Activated naive CD8-positive, alpha-beta T cell treated with anti-CD3 and anti-CD28 coated beads, Interleukin-2, amount 50 U/mL, for 24 hours (primary cell): ENCODE measurements at regions not wholly inside any gene's neighbourhood (a gene's known extent, or its start where the extent isn't known, plus 50 kb on each side); places are given as distances from the start of the nearest gene placed in this dataset.
A peak's percentile ranks its signal among the peaks of the same experiment; 100 is the strongest.

Experiments used
- ATAC-seq: fragments of 150-1000 bp; cut with Tn5 transposase; one replicate; pipeline ENCODE4 v1.10.0; 2021
- DNase-seq: peaks from one replicate; pipeline ENCODE4 v3.0.0; 2021
- H3K27ac Mint-ChIP-seq: one replicate; pipeline ENCODE4 v1.8.0; 2021; ENCODE audit warnings: mild to moderate bottlenecking, mixed read lengths
- H3K27me3 Mint-ChIP-seq: one replicate; pipeline ENCODE4 v1.8.0; 2021; ENCODE audit warnings: mixed read lengths
- H3K36me3 Mint-ChIP-seq: one replicate; pipeline ENCODE4 v1.8.0; 2021; ENCODE audit warnings: low read depth, mixed read lengths
- H3K4me1 Mint-ChIP-seq: one replicate; pipeline ENCODE4 v1.8.0; 2021; ENCODE audit warnings: mixed read lengths
- H3K4me3 Mint-ChIP-seq: one replicate; pipeline ENCODE4 v1.8.0; 2021; ENCODE audit warnings: mild to moderate bottlenecking, moderate library complexity, mixed read lengths
- H3K9me3 Mint-ChIP-seq: one replicate; pipeline ENCODE4 v1.8.0; 2021; ENCODE audit warnings: mixed read lengths

DNA sequence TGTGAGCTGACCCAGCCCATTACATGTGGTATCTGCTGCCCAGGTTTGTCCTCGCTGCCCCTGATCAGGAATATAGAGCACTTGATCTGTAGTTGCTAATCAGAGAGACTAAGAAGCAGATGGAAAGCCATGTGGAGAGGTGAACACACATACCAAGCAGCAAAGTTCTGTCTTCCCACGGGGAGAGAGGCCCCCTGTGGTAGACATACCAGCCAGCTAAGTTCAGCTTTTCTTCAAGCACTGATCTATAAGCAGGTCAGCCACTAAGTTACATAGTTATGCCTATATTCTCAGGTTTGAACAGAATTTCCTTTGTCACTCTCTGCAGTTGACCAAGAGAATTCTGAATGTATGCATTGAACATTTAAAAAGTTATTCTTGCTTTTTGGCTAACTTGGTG is 76.4 kb downstream of the DDX3Y start:
- Mint-ChIP-seq H3K9me3 (no peaks in the 10 kb centered on the region), H3K27me3 (no peaks in the 10 kb centered on the region), H3K4me3 (no peak overlapping the region), H3K4me1 (no peaks in the 10 kb centered on the region), H3K36me3 (no peaks in the 10 kb centered on the region), H3K27ac (no peak overlapping the region)
- no peak for DNase-seq
- ATAC-seq = no peak

DNA sequence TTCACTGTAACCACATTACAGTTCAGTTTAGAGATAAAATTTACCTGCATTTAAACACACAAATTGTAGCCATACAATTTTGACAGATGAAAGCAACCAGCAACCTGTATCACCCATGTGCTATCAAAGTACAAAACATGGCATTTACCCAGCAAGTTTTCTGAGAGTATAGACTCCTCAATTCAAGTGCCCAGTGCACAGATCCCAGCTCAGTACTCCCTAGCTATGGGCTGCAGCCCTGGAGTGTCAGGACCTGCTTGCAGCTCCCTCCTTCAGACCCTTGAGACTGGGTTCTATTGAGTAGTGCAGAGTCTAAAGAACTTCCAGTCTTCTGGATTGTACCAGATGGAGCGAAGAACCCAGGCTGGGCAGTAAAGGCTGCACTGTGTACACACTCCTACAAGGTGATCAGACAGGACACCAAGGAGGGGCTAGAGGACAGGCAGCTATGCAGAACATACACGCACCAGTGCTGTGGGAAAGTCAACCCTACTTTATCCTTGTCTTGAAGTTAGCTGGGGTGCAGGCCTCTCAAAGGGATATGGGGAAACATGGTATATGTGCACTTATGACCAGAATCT is 77.7 kb downstream of the DDX3Y start:
- peak; percentile 33 for ATAC-seq
- H3K27ac Mint-ChIP-seq = no peak overlapping the region
- DNase-seq = no peak
- no peaks in the 10 kb centered on the region for H3K4me1 Mint-ChIP-seq
- H3K4me3 Mint-ChIP-seq = no peak overlapping the region
- no peaks in the 10 kb centered on the region for H3K9me3 Mint-ChIP-seq
- no peaks in the 10 kb centered on the region for H3K36me3 Mint-ChIP-seq
- H3K27me3 Mint-ChIP-seq = no peaks in the 10 kb centered on the region

DNA sequence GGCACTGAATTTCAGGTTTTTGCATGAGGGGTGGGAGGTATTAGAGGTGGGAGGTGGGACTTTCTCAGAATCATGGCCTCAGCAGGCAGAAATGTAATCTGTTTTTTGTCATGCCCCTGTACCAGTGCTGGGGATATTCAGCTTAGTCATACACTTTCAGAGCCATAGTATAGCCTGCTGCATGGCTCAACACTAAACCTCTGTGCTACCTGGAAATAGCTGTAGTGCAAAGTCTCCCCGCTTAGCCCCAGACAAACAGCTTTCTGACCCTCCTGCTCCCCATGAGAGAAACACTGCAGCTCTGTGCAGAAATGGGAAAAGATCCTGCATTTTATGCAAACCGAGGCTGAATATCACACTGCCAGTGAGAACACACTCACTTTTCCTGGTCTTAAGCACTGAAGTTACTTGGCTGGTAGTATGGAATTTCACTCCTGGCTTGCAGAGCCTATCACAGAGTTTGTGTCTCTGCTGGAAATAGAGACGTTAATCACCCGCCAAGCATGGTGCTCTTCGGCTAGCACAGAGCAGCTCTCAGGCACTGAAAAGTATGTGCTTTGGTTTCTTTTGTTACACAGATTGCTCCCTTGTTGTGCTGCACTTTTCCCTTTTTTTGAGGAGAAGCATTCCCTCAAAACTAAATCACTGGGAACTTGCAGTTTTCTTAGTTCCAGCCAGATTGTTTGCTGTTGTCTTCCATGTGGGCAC is 80.1 kb downstream of the DDX3Y start:
- no peak for ATAC-seq
- H3K27me3 Mint-ChIP-seq = no peaks in the 10 kb centered on the region
- H3K4me1 Mint-ChIP-seq = no peaks in the 10 kb centered on the region
- no peak overlapping the region for H3K27ac Mint-ChIP-seq
- DNase-seq = no peak
- peaks cover 5% of the 10 kb centered on the region for H3K9me3 Mint-ChIP-seq
- H3K36me3 Mint-ChIP-seq = no peaks in the 10 kb centered on the region
- H3K4me3 Mint-ChIP-seq = no peak overlapping the region

- Mint-ChIP-seq H3K4me3 (no peak overlapping the region), H3K4me1 (peaks cover 12% of the 10 kb centered on the region), H3K27ac (no peak overlapping the region), H3K9me3 (no peaks in the 10 kb centered on the region), H3K27me3 (peaks cover 3% of the 10 kb centered on the region), H3K36me3 (no peaks in the 10 kb centered on the region)
- ATAC-seq (no peak), DNase-seq (no peak)
Measured at GRCh38 chrY:13017493-13017892, 112.8 kb downstream of the DDX3Y start.

DNA sequence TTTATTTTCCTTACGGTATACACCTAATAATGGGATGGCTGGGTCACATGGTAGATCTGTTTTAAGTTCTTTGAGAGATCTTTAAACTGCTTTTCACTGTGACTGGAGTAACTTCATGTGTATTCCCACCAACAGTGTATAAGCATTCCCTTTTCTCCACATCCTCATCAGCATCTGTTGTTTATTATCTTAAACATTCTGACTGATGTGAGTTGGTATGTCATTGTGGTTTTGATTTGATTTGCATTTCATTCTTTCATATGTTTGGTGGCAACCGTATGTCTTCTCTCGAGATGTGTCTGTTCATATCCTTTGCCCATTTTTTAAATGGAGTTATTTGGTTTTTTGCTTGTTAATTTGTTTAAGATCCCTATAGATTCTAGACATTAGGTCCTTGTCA is 114.8 kb downstream of the DDX3Y start:
- DNase-seq (no peak), ATAC-seq (no peak)
- H3K4me3 Mint-ChIP-seq = no peak overlapping the region
- peaks cover 12% of the 10 kb centered on the region for H3K4me1 Mint-ChIP-seq
- H3K36me3 Mint-ChIP-seq = no peaks in the 10 kb centered on the region
- peaks cover 3% of the 10 kb centered on the region for H3K27me3 Mint-ChIP-seq
- no peaks in the 10 kb centered on the region for H3K9me3 Mint-ChIP-seq
- H3K27ac Mint-ChIP-seq = no peak overlapping the region

- H3K27me3 Mint-ChIP-seq = peaks cover 3% of the 10 kb centered on the region
- ATAC-seq = no peak
- H3K27ac Mint-ChIP-seq = no peak overlapping the region
- H3K36me3 Mint-ChIP-seq = no peaks in the 10 kb centered on the region
- no peak overlapping the region for H3K4me3 Mint-ChIP-seq
- H3K4me1 Mint-ChIP-seq = peaks cover 12% of the 10 kb centered on the region
- DNase-seq = no peak
- no peaks in the 10 kb centered on the region for H3K9me3 Mint-ChIP-seq
Measured at GRCh38 chrY:13020839-13021238, 116.2 kb downstream of the DDX3Y start.

- Mint-ChIP-seq H3K4me3 (no peak overlapping the region), H3K36me3 (no peaks in the 10 kb centered on the region), H3K27me3 (no peaks in the 10 kb centered on the region), H3K27ac (no peak overlapping the region), H3K4me1 (peaks cover 5% of the 10 kb centered on the region), H3K9me3 (no peaks in the 10 kb centered on the region)
- DNase-seq = no peak
- ATAC-seq = no peak
Measured at GRCh38 chrY:13023607-13024006, 118.9 kb downstream of the DDX3Y start.

- peaks cover 3% of the 10 kb centered on the region for H3K9me3 Mint-ChIP-seq
- DNase-seq = no peak
Measured at GRCh38 chrY:13024447-13024846, 119.8 kb downstream of the DDX3Y start.

GRCh38 chrY:13026906-13027305 is 122.2 kb downstream of the DDX3Y start:
- Mint-ChIP-seq H3K9me3 (peaks cover 5% of the 10 kb centered on the region), H3K4me3 (no peak overlapping the region), H3K27me3 (no peaks in the 10 kb centered on the region), H3K4me1 (no peaks in the 10 kb centered on the region), H3K36me3 (no peaks in the 10 kb centered on the region), H3K27ac (no peak overlapping the region)
- ATAC-seq (no peak), DNase-seq (no peak)

More at GRCh38 chrY:13024447-13024846, 119.8 kb downstream of the DDX3Y start:
- no peaks in the 10 kb centered on the region for H3K36me3 Mint-ChIP-seq
- no peak overlapping the region for H3K27ac Mint-ChIP-seq
- ATAC-seq = no peak
- no peaks in the 10 kb centered on the region for H3K27me3 Mint-ChIP-seq
- no peak overlapping the region for H3K4me3 Mint-ChIP-seq
- peaks cover 5% of the 10 kb centered on the region for H3K4me1 Mint-ChIP-seq

GRCh38 chrY:13040232-13040631 is 135.6 kb downstream of the DDX3Y start:
- no peak overlapping the region for H3K27ac Mint-ChIP-seq
- peaks cover 5% of the 10 kb centered on the region for H3K9me3 Mint-ChIP-seq
- H3K27me3 Mint-ChIP-seq = no peaks in the 10 kb centered on the region
- H3K4me3 Mint-ChIP-seq = no peak overlapping the region
- DNase-seq (no peak), ATAC-seq (no peak)
- H3K4me1 Mint-ChIP-seq = no peaks in the 10 kb centered on the region
- no peaks in the 10 kb centered on the region for H3K36me3 Mint-ChIP-seq

DNA sequence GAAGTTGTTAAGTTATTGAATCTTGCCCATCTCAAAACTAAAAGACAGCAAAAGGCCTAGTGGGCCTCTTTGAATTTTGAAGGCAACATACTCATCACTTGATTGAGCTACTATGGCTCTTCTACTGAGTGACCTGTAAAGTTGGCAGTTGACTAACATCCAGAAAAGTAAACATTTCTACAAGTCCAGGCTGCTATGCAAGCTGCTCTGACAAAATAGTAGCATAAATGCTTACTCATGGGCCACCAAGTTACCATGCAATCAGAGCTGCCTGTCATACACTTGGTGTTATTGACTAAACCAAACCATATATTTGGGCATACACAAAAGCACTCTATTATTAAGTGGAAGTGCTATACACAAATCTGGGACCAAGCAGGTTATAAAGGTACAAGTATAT is 148.8 kb downstream of the DDX3Y start:
- Mint-ChIP-seq H3K36me3 (no peaks in the 10 kb centered on the region), H3K4me3 (no peak overlapping the region), H3K9me3 (no peaks in the 10 kb centered on the region), H3K4me1 (no peaks in the 10 kb centered on the region), H3K27me3 (no peaks in the 10 kb centered on the region), H3K27ac (no peak overlapping the region)
- DNase-seq (no peak), ATAC-seq (no peak)

DNA sequence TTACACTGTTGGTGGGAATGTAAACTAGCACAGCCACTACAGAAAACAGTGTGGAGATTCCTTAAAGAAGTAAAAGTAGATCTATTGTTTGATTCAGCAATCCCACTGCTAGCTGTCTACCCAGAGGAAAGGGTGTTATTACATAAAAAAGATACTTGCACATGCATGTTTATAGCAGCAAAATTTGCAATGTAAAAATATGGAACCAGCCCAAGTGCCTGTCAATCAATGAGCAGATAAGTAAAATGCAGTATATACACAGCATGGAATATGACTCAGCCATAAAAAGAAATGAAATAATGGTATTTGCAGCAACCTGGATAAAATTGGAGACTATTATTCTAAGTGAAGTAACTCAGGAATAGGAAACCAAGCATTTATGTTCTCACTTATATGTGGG is 161.7 kb downstream of the DDX3Y start:
- Mint-ChIP-seq H3K27ac (no peak overlapping the region), H3K4me1 (no peaks in the 10 kb centered on the region), H3K36me3 (no peaks in the 10 kb centered on the region), H3K4me3 (no peak overlapping the region), H3K27me3 (peaks cover 1% of the 10 kb centered on the region), H3K9me3 (no peaks in the 10 kb centered on the region)
- ATAC-seq (no peak), DNase-seq (no peak)

- H3K4me3 Mint-ChIP-seq = no peak overlapping the region
- no peak for ATAC-seq
- H3K9me3 Mint-ChIP-seq = peaks cover 3% of the 10 kb centered on the region
- no peaks in the 10 kb centered on the region for H3K4me1 Mint-ChIP-seq
- DNase-seq = no peak
- H3K36me3 Mint-ChIP-seq = no peaks in the 10 kb centered on the region
- H3K27ac Mint-ChIP-seq = no peak overlapping the region
- peaks cover 1% of the 10 kb centered on the region for H3K27me3 Mint-ChIP-seq
Measured at GRCh38 chrY:13068696-13069095, 164.0 kb downstream of the DDX3Y start.

- Mint-ChIP-seq H3K27ac (no peak overlapping the region), H3K36me3 (no peaks in the 10 kb centered on the region)
- ATAC-seq = no peak
Measured at GRCh38 chrY:13069111-13069510, 164.4 kb downstream of the DDX3Y start.

GRCh38 chrY:13082748-13083147 is 178.1 kb downstream of the DDX3Y start:
- Mint-ChIP-seq H3K4me3 (no peak overlapping the region), H3K4me1 (no peaks in the 10 kb centered on the region), H3K9me3 (no peaks in the 10 kb centered on the region), H3K27me3 (no peaks in the 10 kb centered on the region), H3K36me3 (no peaks in the 10 kb centered on the region), H3K27ac (no peak overlapping the region)
- DNase-seq = no peak
- no peak for ATAC-seq

More at GRCh38 chrY:13069111-13069510, 164.4 kb downstream of the DDX3Y start:
- H3K27me3 Mint-ChIP-seq = peaks cover 1% of the 10 kb centered on the region
- no peaks in the 10 kb centered on the region for H3K4me1 Mint-ChIP-seq
- no peak for DNase-seq
- no peak overlapping the region for H3K4me3 Mint-ChIP-seq
- peaks cover 4% of the 10 kb centered on the region for H3K9me3 Mint-ChIP-seq
